AG04449 (cell line): ENCODE measurements at regions not wholly inside any gene's neighbourhood (a gene's known extent, or its start where the extent isn't known, plus 50 kb on each side); places are given as distances from the start of the nearest gene placed in this dataset.

Experiments
- CTCF ChIA-PET: fragments of 350-600 bp; formaldehyde crosslinking; extraction: SDS; loops from one replicate; lab custom pipeline; 2021; ENCODE audit warnings: antibody characterized with exemption; lab: Yijun Ruan, JAX
- POLR2A ChIA-PET: fragments of 400-600, 350-600 bp; formaldehyde crosslinking; extraction: SDS; loops from one replicate; lab custom pipeline; 2020; ENCODE audit warnings: antibody characterized with exemption, inconsistent platforms; lab: Yijun Ruan, JAX
- DNase-seq: peaks from one replicate; pipeline ENCODE4 v3.0.0-alpha.2; 2010; ENCODE audit warnings: low read depth, low spot score
- H3K4me3 ChIP-seq: 2 replicates; pipeline ENCODE4 v1.5.1; 2011; ENCODE audit warnings: low read depth, mild to moderate bottlenecking, control low read depth, low read length
- TF ChIP-seq, protein P1 (sequence below): IDR thresholded peaks from one replicate; pipeline ENCODE4 v1.5.1; 2011; ENCODE audit warnings: mild to moderate bottlenecking, moderate library complexity, low read length, control low read depth, inconsistent platforms; ENCODE audit not compliant: insufficient read depth; ENCODE audit errors: missing control alignments

- no peak overlapping the region for H3K4me3 ChIP-seq
- no peak for DNase-seq
- ChIA-PET CTCF (no interaction called here), POLR2A (no interaction called here)
- TF ChIP-seq, protein P1, sequence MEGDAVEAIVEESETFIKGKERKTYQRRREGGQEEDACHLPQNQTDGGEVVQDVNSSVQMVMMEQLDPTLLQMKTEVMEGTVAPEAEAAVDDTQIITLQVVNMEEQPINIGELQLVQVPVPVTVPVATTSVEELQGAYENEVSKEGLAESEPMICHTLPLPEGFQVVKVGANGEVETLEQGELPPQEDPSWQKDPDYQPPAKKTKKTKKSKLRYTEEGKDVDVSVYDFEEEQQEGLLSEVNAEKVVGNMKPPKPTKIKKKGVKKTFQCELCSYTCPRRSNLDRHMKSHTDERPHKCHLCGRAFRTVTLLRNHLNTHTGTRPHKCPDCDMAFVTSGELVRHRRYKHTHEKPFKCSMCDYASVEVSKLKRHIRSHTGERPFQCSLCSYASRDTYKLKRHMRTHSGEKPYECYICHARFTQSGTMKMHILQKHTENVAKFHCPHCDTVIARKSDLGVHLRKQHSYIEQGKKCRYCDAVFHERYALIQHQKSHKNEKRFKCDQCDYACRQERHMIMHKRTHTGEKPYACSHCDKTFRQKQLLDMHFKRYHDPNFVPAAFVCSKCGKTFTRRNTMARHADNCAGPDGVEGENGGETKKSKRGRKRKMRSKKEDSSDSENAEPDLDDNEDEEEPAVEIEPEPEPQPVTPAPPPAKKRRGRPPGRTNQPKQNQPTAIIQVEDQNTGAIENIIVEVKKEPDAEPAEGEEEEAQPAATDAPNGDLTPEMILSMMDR: no peak
Observed at GRCh38 chr16:79497606-79498350, 102.8 kb downstream of the MAF start.

DNA sequence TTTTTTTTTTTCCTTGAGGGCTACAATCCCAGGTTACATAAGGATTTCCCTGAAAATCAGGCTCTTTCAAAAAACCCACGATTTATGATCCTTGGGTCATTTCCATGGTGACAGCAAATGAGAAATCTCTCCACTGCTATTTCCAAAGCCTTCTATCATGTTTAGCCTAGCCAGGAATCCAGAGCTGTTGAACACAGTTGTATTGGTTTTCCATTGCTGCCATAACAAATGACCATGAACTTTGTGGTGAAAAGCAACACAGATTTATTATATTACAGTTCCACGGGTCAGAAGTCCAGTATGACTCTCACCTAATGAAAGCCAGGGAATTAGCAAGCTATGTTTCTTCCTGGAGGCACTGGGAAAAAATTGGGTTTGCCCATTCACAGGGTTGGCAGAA is 106.6 kb downstream of the MAF start:
- POLR2A ChIA-PET: no interaction called here
- CTCF ChIA-PET: no interaction called here
- H3K4me3 ChIP-seq: no peak overlapping the region
- TF ChIP-seq, protein P1: no peak
- no peak for DNase-seq

DNA sequence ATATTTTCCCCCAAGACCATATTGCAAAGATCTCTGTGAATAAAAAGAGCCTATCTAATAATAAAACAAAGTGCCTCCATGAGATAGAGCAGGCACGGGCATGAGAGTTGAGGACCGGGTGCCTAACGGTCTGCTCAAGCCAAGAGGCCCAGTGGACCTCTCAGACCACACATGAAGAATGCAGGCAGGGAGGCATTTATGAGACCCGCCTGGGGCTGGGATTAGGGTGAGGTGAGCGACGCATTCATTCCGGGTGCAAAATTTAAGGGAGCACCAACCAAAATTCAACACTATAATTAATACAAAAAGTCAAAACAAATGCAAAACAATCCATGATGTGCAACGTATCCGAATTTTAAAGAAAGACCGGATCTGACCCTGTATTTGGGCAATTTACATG is 108.5 kb downstream of the MAF start:
- POLR2A ChIA-PET: no interaction called here
- TF ChIP-seq, protein P1: no peak
- no peak for DNase-seq
- CTCF ChIA-PET: no interaction called here
- no peak overlapping the region for H3K4me3 ChIP-seq

DNA sequence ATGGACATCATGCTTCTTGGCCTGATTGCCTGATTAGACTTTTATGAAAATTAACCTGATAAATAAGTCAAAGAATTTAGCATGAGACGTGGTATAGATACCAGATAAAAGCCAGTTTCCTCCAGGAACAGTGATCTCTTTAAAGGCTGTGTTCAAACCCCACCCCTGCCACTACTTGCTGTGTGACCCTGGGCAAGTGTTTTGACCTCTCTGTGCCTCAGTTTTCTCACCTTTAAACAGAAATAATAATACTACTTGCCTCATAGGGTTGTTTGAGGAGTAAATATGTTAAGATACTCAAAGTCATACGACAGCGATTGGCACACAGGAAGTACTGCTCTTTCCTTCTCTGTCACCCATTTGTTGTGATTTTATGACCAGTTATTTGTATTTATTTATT is 115.5 kb downstream of the MAF start:
- CTCF ChIA-PET: no interaction called here
- no peak for DNase-seq
- H3K4me3 ChIP-seq: no peak overlapping the region
- TF ChIP-seq, protein P1: no peak
- POLR2A ChIA-PET: no interaction called here

GRCh38 chr16:79484237-79484636 is 116.3 kb downstream of the MAF start:
- TF ChIP-seq, protein P1: no peak
- ChIA-PET CTCF (no interaction called here), POLR2A (no interaction called here)
- H3K4me3 ChIP-seq: no peak overlapping the region
- DNase-seq: no peak

DNA sequence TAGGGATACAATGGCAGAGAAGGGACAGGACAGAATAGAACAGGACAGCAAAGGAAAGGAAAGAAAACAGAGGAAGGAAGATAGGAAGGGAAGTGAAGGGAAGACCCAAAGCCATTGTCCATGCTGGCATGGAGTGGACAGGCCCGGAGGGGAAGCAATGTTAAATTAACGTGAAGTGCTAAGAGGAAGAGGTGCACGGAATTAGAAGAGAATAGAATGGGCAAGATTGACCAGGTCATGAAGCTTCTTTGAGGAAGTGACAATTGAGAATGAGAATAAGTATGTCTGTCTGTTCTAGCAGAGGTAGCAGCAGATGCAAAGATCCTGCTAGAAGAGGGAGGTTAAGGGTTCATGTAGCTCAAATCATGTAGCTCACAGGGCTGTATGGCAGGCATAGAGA is 117.2 kb downstream of the MAF start:
- DNase-seq: no peak
- POLR2A ChIA-PET: no interaction called here
- H3K4me3 ChIP-seq: no peak overlapping the region
- TF ChIP-seq, protein P1: no peak
- CTCF ChIA-PET: no interaction called here
